KMS-11 (cell line): ENCODE measurements at regions not wholly inside any gene's neighbourhood (a gene's known extent, or its start where the extent isn't known, plus 50 kb on each side); places are given as distances from the start of the nearest gene placed in this dataset.

ENCODE experiments used
- H2AFZ ChIP-seq: fragments of 200-600 bp; sonication (generic); 2 replicates; pipeline ENCODE4 v1.6.1; 2016; ENCODE audit warnings: antibody characterized with exemption, mixed run types, low read depth
- H3K27ac ChIP-seq: fragments of 200-600 bp; sonication (generic); 2 replicates; pipeline ENCODE4 v1.6.1; 2016; ENCODE audit warnings: mild to moderate bottlenecking, mixed run types
- H3K27me3 ChIP-seq: fragments of 200-600 bp; sonication (generic); 2 replicates; pipeline ENCODE4 v1.6.1; 2017; ENCODE audit warnings: mild to moderate bottlenecking, low read depth, mixed run types, moderate library complexity; ENCODE audit not compliant: insufficient read depth
- H3K36me3 ChIP-seq: fragments of 200-600 bp; sonication (generic); 2 replicates; pipeline ENCODE4 v1.6.1; 2017; ENCODE audit warnings: mild to moderate bottlenecking, mixed run types; ENCODE audit not compliant: insufficient read depth
- H3K4me1 ChIP-seq: fragments of 200-600 bp; sonication (generic); 2 replicates; pipeline ENCODE4 v1.6.1; 2016; ENCODE audit warnings: mild to moderate bottlenecking, low read depth, mixed run types; ENCODE audit not compliant: poor library complexity, severe bottlenecking
- H3K4me2 ChIP-seq: fragments of 200-600 bp; sonication (generic); 2 replicates; pipeline ENCODE4 v1.7.0; 2016; ENCODE audit warnings: mild to moderate bottlenecking, mixed run types
- H3K4me3 ChIP-seq: fragments of 200-600 bp; sonication (generic); IDR thresholded peaks from 2 replicates; pipeline ENCODE4 v1.6.1; 2017; ENCODE audit warnings: low read depth, low read length, mixed read lengths; ENCODE audit not compliant: insufficient read depth
- H3K79me2 ChIP-seq: fragments of 200-600 bp; sonication (generic); 2 replicates; pipeline ENCODE4 v1.6.1; 2016; ENCODE audit warnings: low read depth, mixed run types; ENCODE audit not compliant: insufficient read depth
- H3K9ac ChIP-seq: fragments of 200-600 bp; sonication (generic); 2 replicates; pipeline ENCODE4 v1.6.1; 2016; ENCODE audit warnings: mild to moderate bottlenecking, mixed run types
- H4K20me1 ChIP-seq: fragments of 200-600 bp; sonication (generic); 2 replicates; pipeline ENCODE4 v1.6.1; 2016; ENCODE audit warnings: mild to moderate bottlenecking, mixed run types; ENCODE audit not compliant: insufficient read depth
- TF ChIP-seq, protein P1 (sequence below): fragments of 200-600 bp; sonication (generic); conservative IDR thresholded peaks from 2 replicates; pipeline ENCODE4 v1.6.1; 2017; ENCODE audit warnings: low read depth, mild to moderate bottlenecking, antibody characterized with exemption, low read length, moderate library complexity, mixed read lengths

- no peak overlapping the region for H3K4me2 ChIP-seq
- no peak overlapping the region for H3K9ac ChIP-seq
- no peaks in the 10 kb centered on the region for H4K20me1 ChIP-seq
- TF ChIP-seq, protein P1, sequence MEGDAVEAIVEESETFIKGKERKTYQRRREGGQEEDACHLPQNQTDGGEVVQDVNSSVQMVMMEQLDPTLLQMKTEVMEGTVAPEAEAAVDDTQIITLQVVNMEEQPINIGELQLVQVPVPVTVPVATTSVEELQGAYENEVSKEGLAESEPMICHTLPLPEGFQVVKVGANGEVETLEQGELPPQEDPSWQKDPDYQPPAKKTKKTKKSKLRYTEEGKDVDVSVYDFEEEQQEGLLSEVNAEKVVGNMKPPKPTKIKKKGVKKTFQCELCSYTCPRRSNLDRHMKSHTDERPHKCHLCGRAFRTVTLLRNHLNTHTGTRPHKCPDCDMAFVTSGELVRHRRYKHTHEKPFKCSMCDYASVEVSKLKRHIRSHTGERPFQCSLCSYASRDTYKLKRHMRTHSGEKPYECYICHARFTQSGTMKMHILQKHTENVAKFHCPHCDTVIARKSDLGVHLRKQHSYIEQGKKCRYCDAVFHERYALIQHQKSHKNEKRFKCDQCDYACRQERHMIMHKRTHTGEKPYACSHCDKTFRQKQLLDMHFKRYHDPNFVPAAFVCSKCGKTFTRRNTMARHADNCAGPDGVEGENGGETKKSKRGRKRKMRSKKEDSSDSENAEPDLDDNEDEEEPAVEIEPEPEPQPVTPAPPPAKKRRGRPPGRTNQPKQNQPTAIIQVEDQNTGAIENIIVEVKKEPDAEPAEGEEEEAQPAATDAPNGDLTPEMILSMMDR: no peak
- H3K36me3 ChIP-seq: no peaks in the 10 kb centered on the region
- H2AFZ ChIP-seq: no peak overlapping the region
- no peaks in the 10 kb centered on the region for H3K79me2 ChIP-seq
- no peak overlapping the region for H3K4me3 ChIP-seq
- H3K4me1 ChIP-seq: no peaks in the 10 kb centered on the region
- H3K27me3 ChIP-seq: no peaks in the 10 kb centered on the region
- H3K27ac ChIP-seq: no peak overlapping the region
Measured at GRCh38 chr15:87757084-87757483, 499.5 kb downstream of the NTRK3 start.

- H2AFZ ChIP-seq: no peak overlapping the region
- H3K9ac ChIP-seq: no peak overlapping the region
- H3K4me3 ChIP-seq: no peak overlapping the region
- TF ChIP-seq, protein P1: no peak
- no peak overlapping the region for H3K4me2 ChIP-seq
- no peak overlapping the region for H3K27ac ChIP-seq
- H3K36me3 ChIP-seq: no peaks in the 10 kb centered on the region
- H3K79me2 ChIP-seq: no peaks in the 10 kb centered on the region
- no peaks in the 10 kb centered on the region for H4K20me1 ChIP-seq
- H3K4me1 ChIP-seq: no peaks in the 10 kb centered on the region
- no peaks in the 10 kb centered on the region for H3K27me3 ChIP-seq
Measured at GRCh38 chr15:87756072-87756471, 500.5 kb downstream of the NTRK3 start.

- H3K4me2 ChIP-seq: no peak overlapping the region
Measured at GRCh38 chr15:87755226-87755625, 501.3 kb downstream of the NTRK3 start.

DNA sequence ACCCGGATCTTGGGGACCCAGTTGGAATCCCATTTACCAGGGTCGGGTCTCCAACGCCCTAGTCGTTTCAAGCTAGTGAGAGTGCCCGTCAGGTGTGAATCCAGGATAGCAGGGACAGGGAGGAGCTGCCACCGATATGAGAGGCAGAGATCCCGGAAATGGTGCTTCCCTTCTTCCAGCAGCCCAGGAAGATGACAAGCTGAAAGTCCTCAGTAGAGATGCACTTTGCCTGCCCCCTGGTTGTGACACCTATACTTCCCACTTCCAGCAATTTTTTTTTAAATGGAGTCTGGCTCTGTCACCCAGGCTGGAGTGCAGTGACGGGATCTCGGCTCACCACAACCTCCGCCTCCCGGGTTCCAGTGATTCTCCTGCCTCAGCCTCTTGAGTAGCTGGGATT is 503.0 kb downstream of the NTRK3 start:
- Histone ChIP-seq H3K27ac (no peak overlapping the region), H4K20me1 (no peaks in the 10 kb centered on the region), H2AFZ (no peak overlapping the region), H3K27me3 (no peaks in the 10 kb centered on the region), H3K4me1 (no peaks in the 10 kb centered on the region), H3K79me2 (no peaks in the 10 kb centered on the region), H3K9ac (no peak overlapping the region), H3K4me2 (no peak overlapping the region), H3K36me3 (no peaks in the 10 kb centered on the region), H3K4me3 (no peak overlapping the region)
- TF ChIP-seq, protein P1: no peak

More at GRCh38 chr15:87755226-87755625, 501.3 kb downstream of the NTRK3 start:
- TF ChIP-seq, protein P1: no peak
- Histone ChIP-seq H3K27me3 (no peaks in the 10 kb centered on the region), H2AFZ (no peak overlapping the region), H3K79me2 (no peaks in the 10 kb centered on the region), H3K4me1 (no peaks in the 10 kb centered on the region), H3K4me3 (no peak overlapping the region), H4K20me1 (no peaks in the 10 kb centered on the region), H3K9ac (no peak overlapping the region), H3K36me3 (no peaks in the 10 kb centered on the region), H3K27ac (no peak overlapping the region)
